ENCODE measurements at regions not wholly inside any gene's neighbourhood (a gene's known extent, or its start where the extent isn't known, plus 50 kb on each side); places are given as distances from the start of the nearest gene placed in this dataset.
"Not testable (repeated sequence)": the region's sequence is repeated elsewhere in the genome, so short reads cannot be mapped to it uniquely, and the experiment has no call there.

DNA sequence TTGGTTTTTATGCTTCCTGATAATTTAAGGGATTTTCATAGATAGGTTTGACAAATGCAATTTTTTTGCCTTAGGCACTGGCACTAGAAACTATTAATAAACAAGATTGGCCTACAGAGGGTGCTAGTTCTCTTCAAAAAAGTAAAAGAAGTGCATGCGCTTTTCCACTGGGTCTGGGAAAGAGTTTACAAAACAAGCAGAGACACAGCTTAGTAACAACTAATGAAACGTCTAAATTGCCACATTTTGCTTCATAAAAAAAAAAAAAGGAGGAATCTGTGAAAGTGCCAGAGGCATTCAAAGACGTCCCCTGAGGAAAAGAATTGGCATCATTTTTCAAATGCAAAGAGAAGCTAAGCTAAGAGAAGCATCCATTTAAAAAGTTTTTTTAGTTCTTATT lies 58.3 kb upstream of the EEA1 start:
- DNase-seq, result peak; percentile 14

GRCh38 chr12:92987846-92988621 lies 58.9 kb upstream of the EEA1 start:
- no peak for DNase-seq

DNA sequence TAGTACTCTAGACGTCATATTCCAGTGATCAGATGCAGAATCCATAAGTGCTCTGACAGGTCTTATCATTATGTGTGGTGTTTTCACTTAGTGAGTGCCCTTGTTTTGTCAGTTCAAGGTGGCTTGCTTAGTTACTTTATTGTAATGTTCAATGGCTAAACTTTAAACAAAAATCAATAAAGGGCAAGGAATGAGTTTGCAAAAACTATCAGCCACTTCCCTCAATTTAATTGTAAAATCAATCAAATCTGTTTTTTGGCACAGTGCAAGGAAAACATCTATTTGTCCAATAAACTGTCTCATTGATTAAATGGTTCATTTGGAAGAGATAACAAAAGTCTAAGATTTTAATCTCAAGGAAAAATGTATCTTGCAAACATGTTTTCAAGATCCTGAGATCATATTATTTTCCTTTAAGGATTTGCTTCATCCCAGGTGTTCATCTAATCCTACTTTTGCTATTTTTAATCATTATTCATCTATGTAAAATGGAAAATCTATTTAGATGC lies 59.6 kb upstream of the EEA1 start:
- no peak for DNase-seq

DNA sequence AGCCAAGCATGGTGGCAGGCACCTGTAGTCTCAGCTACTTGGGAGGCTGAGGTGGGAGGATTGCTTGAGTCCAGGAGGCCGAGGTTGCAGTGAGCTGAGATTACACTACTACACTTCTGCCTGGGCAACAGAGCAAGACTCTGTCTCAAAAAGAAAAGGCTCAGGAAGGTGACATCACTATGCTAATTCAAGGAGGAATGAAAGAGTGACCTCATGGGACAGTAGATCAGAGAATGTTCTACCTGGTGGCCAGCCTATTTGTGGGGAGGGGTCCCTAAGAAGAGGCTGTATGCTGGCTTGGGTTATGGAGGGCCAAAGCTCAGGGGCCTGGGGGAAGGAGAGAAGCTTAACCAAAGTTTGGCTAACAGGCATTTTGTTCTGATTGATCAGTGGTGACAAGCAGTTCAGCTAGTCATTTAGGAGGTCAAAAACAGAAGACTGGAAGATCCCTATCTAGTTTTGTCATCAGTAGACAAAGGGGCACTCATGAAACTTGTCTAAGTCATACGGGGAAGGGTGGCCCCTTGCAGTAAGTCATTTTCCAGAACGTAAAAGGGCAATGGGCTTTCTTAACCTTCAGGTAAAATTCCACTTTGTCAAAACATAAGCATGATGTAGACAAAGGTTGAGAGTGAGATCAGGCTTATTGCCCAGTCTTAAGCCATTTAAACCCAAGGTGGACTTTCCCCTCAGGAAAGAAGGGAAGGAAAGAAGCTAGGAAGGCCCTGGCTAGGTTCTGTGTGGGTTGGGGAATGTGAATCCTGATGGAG lies 60.8 kb upstream of the EEA1 start:
- no peak for DNase-seq

GRCh38 chr12:92991134-92991533 lies 62.0 kb upstream of the EEA1 start:
- no peak for DNase-seq

DNA sequence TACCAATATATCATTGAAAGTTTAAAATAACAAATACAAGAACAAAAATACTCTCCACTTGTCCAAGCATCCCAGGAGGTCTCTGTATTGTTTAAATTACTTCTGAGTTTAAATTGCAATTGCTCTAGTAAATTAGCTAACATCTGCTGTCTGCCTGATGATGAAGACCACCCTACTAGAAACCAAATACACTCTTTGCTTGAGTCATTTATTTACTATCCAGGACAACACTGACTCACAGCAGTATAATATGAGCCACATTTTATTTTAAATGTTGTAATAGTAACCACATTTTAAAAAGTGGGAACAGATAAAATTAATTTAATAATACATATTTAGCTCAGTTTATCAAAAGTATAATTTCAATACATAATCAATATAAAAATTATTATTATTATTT lies 62.9 kb upstream of the EEA1 start:
- DNase-seq, result no peak

GRCh38 chr12:92993259-92993658 lies 64.2 kb upstream of the EEA1 start:
- DNase-seq, result no peak

DNA sequence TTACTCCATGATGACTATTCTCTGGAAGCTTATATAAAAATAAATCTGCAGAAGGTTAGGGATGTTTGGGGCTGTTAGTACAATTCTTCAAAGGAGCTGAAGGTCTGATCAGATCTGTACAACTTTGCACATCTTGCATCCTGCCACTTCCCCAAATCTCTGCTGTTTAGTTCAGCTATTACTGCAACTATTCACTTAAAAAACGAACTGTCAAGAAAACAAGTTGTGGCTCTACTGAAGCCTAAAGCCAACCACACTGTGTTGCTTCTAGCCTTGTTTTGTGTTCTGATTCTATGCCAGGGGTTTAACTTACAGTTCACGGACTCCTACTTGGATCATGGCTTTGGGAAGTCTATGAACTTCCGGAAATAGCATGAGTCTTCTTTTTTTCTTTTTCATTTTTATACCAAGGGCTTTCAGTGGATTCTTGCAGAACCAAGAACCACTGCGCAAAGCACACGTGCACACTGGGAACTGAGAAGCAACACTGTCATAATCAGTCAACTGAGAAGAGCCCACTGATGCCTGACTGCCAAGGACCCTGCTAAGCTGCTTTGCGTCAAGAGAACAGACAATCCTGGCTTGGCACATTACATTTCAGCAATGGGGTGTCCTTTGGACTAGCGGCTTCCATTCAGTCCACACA lies 66.3 kb upstream of the EEA1 start:
- DNase-seq, result no peak

- DNase-seq, result no peak
These were observed 70.9 kb upstream of the EEA1 start for GRCh38 chr12:93000026-93000425.

DNA sequence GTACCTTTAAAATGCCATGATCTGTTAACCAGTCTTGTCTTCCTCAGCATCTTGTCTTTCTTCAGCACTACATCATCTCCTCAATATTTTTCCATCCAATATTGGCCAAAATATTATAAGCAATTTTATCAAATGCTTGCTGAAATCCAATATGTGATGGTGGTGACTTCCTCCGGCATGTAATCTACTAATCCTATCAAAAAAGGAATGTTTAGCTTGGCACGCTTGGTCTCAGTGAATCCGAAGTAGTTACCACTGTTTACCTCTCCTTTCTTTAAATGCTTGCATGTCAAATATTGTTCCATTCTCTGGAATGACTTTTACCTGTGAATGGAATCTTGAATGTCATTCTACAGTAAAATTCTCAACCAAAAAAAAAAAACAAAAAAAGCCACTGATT lies 72.3 kb upstream of the EEA1 start:
- no peak for DNase-seq

DNA sequence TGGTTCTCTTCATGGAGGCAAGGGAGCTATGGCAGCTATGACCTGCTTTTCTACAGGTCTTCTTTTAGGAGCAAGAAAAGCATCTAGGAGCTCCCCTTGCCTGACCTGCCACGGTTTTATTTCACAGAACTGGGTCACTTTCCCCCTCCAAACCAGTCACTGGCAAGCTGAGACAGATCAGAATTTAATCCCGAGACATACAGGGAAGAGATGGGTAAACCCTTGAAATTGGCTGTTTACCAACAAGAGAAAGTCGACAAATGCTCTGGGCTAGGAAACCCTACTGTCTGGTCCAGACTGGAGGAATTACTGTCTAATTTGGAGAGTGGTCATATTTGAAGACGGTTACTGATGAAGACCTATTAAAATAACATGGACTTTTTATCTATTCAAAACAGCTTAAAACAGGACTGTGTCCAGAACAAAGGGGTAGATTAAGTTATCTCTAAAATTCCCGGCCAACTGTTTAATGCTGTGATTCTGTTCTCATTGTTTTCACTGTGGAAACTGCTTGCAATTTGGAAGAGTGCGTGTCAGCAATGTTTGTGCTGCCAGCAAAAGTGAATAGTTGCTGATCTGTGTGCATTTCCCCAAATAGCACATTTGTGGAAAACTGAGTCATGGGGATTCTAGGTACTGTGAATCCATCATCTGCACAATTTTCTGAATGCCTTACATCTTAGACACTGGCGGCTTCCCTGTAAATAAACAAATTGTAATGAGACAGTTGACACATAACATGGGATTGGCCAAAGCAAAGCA lies 73.4 kb upstream of the EEA1 start:
- no peak for DNase-seq

DNA sequence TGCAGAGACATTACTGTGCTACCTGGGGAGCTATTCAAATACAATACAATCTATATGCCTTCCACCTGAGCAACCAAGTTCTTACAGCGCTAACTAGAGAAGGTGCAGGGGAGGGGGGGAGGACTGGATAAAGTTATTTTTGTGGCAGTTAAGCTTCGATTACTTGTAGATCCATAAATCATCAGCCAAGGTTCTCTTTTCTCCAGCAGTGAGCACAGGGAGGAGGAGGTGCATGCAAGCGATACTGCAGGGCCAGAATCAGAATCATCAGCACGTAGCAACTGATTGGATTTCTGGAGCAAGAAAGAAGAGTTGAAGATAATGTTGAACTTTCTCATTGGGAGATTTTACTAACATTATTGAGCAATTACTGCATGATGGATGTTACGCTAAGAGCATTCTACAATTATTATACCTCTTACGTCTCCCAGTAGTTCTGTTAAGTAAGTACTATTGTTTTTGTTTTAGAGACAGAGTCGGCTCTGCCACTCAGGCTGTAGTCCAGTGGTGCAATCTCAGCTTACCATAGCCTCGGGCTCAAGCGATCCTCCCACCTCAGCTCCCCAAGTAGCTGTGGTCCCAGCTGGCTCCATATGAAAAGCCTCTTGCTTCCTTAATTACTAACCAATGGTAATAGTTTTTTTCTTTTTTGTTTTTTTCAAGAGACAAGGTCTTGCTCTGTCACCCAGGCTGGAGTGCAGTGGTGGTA lies 74.6 kb upstream of the EEA1 start:
- no peak for DNase-seq

DNA sequence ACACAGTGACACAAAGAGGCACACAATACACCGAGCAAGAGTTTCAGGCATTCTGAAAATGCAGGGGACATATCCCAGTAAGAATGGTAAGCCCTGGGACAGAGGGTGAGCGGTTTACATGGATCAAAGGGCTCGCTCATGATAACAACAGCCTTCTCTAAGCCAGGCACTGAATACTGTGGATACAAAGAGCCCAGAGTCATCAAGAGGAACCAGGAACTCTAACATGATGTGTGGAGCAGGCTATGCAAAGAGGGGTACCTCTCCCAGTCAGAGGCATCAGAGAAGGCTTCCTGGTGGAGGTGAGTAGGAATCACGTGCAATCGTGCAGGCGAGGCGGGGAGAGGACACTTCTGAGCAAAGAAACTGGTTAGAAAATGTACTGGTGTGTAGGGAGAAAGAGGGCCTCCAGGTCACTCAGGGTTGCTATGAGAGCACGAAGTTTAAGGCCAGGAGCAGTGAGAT lies 76.9 kb upstream of the EEA1 start:
- DNase-seq, result no peak

GRCh38 chr12:93006471-93007208 lies 77.5 kb upstream of the EEA1 start:
- no peak for DNase-seq

- no peak for DNase-seq
These were observed 78.4 kb upstream of the EEA1 start for GRCh38 chr12:93007544-93007943.

DNA sequence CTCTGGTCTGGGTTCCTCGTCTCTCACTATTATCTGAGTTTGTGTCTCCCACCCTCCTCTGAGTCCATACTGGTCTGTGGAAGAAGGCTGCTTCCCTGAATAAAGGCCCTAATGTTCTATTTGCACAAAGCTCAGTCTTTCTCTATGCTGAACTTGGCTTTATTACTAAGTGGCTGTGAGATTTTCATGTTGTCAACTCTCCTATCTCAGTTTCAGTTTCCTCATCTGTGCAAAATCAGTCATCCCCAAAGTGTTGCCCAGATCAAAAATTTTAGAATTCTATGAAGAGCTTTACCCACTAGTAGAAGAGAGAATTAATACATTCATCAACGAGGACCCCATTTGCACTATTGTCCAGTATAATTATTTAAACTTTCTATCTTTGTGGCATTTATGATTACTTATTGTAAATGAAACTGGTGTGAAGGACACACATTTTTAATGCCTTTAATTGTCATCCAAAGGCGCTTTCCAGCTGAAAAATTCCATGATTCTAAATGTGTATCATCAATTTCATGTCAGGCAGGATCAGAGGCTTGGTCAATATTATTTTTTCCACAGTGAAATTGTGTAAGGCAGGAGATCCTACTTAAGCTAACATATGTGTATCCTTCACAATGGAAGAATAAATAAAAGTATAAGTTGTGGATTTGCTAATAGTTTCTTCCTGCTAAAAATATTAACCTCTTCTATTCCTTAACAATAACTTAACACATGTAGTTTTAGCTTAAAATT lies 79.1 kb upstream of the EEA1 start:
- no peak for DNase-seq

DNA sequence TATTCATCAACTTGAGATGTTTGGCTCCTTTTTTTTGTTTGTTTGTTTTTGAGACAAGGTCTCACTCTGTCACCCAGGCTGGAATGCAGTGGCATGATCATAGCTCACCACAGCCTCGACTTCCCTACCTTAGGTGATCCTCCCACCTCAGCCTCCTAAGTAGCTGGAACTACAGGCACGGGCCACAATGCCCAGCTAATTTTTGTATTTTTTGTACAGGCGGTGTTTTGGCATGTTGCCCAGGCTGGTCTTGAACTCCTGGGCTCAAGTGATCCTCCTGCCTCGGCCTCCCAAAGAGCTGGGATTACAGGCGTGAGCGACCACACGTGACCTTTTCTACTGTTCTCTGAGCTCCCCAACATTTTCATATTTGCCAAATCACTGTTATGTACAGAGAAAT lies 79.8 kb upstream of the EEA1 start:
- not testable (repeated sequence) for DNase-seq

- DNase-seq, result no peak
These were observed 80.4 kb upstream of the EEA1 start for GRCh38 chr12:93009533-93009932.

- no peak for DNase-seq
These were observed 81.4 kb upstream of the EEA1 start for GRCh38 chr12:93010461-93010860.

GRCh38 chr12:93011100-93011499 lies 82.0 kb upstream of the EEA1 start:
- DNase-seq, result no peak
